Right lobe of liver (tissue), 6 donors: ENCODE measurements at regions not wholly inside any gene's neighbourhood (a gene's known extent, or its start where the extent isn't known, plus 50 kb on each side); places are given as distances from the start of the nearest gene placed in this dataset.

ENCODE experiments used
- ATAC-seq, 4 donors: fragments of 200-7000 bp; cut with Tn5 transposase; one replicate each; pipeline ENCODE4 v1.9.1; 2020; ENCODE audit warnings: mild to moderate bottlenecking in 4 of 4, moderate library complexity in 4 of 4
- DNase-seq, 3 donors: peaks; one replicate each; pipeline ENCODE4 v3.0.0-alpha.2; 2020
- H3K27ac ChIP-seq, 3 donors: fragments of 200-600 bp; one replicate each; pipeline ENCODE4 v1.8.0; 2022
- H3K27me3 ChIP-seq, 2 donors: fragments of 200-600 bp; one replicate each; pipeline ENCODE4 v1.8.0; 2022
- H3K36me3 ChIP-seq, 4 donors: fragments of 200-600 bp; sonication (generic) in 1 of 4; one replicate each; pipeline versions ENCODE4 v1.5.1 to v1.8.0; 2017 to 2022; ENCODE audit warnings: control low read depth in 1 of 4
- H3K4me1 ChIP-seq, 4 donors: fragments of 200-600 bp; sonication (generic) in 1 of 4; one replicate each; pipeline versions ENCODE4 v1.5.1 to v1.8.0; 2017 to 2022; ENCODE audit warnings: control low read depth in 1 of 4
- H3K4me3 ChIP-seq, 3 donors: fragments of 200-600 bp; one replicate each; pipeline ENCODE4 v1.8.0; 2022
- H3K9me3 ChIP-seq, 4 donors: fragments of 200-600 bp; sonication (generic) in 1 of 4; one replicate each; pipeline versions ENCODE4 v1.5.1 to v1.8.0; 2017 to 2022; ENCODE audit warnings: control low read depth in 1 of 4
- POLR2A ChIP-seq: fragments of 450-650 bp; IDR thresholded peaks from one replicate; pipeline ENCODE4 v1.6.1; 2017; ENCODE audit warnings: antibody characterized with exemption, mild to moderate bottlenecking
- WGBS: methylation state at CpG from one replicate; pipeline ENCODE4 v1.1.6; 2018; ENCODE audit warnings: low coverage, low lambda C conversion rate; ENCODE audit not compliant: insufficient coverage; ENCODE audit errors: missing lambda C conversion rate; 5-methylcytosine and 5-hydroxymethylcytosine counted together
- intact Hi-C, 2 donors: fragments of 100-400 bp; cut with DNase I; formaldehyde crosslinking; loops; one replicate each; pipeline versions ENCODE4 v1.11.2 to v1.14.1; 2022
- TF ChIP-seq, protein P1 (sequence below), 4 donors: fragments of 200-600 bp in 3 of 4; fragments of 450-650 bp in 1 of 4; IDR thresholded peaks; one replicate each; pipeline versions ENCODE4 v1.5.1 to v1.8.0; 2016 to 2022; ENCODE audit warnings: antibody characterized with exemption in 4 of 4, mild to moderate bottlenecking in 2 of 4
- donor health status: DM: no; HTN: yes; CAD: no.
- donor health status: DM: no; HTN: no; CAD: no.
- donor health status: DM: no; HTN: no; CAD: no.
- donor health status: DM: no; HTN: yes; CAD: no.
- donor health status: DM: no; HTN: yes; CAD: no.

DNA sequence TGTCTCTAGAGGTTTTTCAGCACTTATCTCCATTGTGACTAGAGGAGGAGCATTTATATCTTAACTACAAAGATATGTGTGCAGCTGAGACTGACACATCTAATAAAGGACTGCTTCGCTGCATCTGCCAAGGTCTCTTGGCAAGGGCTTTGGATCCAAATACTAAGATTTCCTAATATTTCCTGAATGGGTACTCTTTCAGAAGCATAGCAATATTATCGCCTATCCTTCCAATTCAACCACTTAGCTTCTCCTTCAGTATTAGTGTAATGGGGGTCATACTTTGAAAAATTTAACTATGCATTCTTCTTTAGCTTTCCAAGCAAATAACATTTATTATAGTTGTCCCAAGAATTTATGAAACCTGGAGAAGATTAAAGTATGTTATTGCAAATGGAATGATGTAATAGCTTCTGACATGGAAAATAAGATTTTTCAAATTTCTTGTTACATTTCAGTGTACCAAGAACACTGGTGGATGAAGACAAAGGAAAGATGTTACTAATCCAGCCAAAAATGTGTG lies 243.0 kb upstream of the PDE3A start:
- DNase-seq: no peak
- no peaks in the 10 kb centered on the region for H3K4me1 ChIP-seq
- ATAC-seq: no peak
- H3K9me3 ChIP-seq: no peaks in the 10 kb centered on the region
- H3K27ac ChIP-seq: no peak overlapping the region
- 86% methylated on average over 1 of the region's 2 CpGs for WGBS
- intact Hi-C loops: no loop called here
- TF ChIP-seq, protein P1, sequence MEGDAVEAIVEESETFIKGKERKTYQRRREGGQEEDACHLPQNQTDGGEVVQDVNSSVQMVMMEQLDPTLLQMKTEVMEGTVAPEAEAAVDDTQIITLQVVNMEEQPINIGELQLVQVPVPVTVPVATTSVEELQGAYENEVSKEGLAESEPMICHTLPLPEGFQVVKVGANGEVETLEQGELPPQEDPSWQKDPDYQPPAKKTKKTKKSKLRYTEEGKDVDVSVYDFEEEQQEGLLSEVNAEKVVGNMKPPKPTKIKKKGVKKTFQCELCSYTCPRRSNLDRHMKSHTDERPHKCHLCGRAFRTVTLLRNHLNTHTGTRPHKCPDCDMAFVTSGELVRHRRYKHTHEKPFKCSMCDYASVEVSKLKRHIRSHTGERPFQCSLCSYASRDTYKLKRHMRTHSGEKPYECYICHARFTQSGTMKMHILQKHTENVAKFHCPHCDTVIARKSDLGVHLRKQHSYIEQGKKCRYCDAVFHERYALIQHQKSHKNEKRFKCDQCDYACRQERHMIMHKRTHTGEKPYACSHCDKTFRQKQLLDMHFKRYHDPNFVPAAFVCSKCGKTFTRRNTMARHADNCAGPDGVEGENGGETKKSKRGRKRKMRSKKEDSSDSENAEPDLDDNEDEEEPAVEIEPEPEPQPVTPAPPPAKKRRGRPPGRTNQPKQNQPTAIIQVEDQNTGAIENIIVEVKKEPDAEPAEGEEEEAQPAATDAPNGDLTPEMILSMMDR (IDR thresholded peaks at IDR 0.05): no peak
- no peak for TF ChIP-seq POLR2A
- H3K4me3 ChIP-seq: no peak overlapping the region
- no peaks in the 10 kb centered on the region for H3K36me3 ChIP-seq
- no peaks in the 10 kb centered on the region for H3K27me3 ChIP-seq

DNA sequence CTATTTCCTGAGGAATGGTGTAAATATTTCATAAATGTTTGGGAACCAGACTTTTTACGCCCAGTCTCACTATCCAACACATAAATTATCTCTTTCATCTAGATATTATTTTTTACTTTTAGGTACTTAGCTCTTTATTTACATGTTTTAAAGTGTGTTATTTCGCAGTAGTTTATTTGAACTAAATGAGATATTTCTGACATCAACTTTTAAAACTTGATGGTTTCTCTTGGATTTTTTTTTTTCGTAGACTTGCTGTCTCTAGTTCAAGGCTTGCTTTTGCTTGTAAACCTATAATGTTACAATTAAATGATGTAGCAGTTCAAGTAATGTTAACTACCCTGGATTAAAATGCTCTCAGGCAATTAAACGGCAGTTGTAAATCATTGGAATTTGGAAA lies 241.7 kb upstream of the PDE3A start:
- H3K27me3 ChIP-seq: no peaks in the 10 kb centered on the region
- no peak overlapping the region for H3K4me3 ChIP-seq
- 85% methylated on average over 4 of the region's 4 CpGs for WGBS
- intact Hi-C loops: no loop called here
- TF ChIP-seq, protein P1 (IDR thresholded peaks at IDR 0.05): no peak
- no peak for TF ChIP-seq POLR2A
- no peaks in the 10 kb centered on the region for H3K36me3 ChIP-seq
- no peak for DNase-seq
- ATAC-seq: no peak
- no peaks in the 10 kb centered on the region for H3K9me3 ChIP-seq
- no peak overlapping the region for H3K27ac ChIP-seq
- no peaks in the 10 kb centered on the region for H3K4me1 ChIP-seq

DNA sequence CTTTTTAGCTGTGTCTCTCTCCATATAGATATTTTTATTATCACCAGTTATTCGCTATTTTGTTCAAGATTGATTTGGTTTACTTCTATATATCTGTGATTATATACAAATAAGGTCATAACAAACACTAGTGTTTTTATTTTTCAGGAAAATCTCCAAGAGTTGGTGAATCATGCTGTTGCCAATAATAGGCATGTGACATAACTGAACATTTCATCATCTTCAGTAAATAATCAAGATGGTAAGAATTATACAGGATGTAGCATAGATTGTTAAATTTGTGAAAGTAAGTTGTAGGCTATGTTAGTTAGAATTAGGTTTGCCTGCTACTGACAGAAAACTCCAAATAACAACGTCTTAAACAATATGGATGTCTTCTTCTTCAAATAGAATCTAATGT lies 240.9 kb upstream of the PDE3A start:
- ATAC-seq (no peak), DNase-seq (no peak)
- intact Hi-C loops: no loop called here
- Histone ChIP-seq H3K9me3 (no peaks in the 10 kb centered on the region), H3K4me1 (no peaks in the 10 kb centered on the region), H3K36me3 (no peaks in the 10 kb centered on the region), H3K27ac (no peak overlapping the region), H3K27me3 (no peaks in the 10 kb centered on the region), H3K4me3 (no peak overlapping the region)
- 60% methylated on average over 2 of the region's 2 CpGs for WGBS
- TF ChIP-seq, protein P1 (IDR thresholded peaks at IDR 0.05): no peak
- no peak for TF ChIP-seq POLR2A

DNA sequence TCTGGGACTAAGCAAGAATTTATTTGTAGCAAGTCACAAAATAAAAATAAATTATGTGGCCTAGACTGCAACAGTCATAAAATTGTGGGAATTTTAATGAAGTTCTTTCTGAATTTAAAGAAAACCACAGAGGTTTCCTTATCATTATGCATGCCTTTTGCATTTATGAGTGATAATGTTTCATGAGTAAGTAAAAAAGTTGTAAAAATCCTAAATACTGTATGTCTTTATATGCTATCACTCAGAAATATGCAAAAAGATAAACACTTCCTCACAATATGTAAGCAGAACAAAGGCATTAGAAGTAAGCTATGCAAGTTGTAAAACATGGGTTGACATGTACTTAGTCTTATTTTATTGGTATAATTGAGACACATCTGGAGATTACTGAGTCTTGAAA lies 239.4 kb upstream of the PDE3A start:
- no peaks in the 10 kb centered on the region for H3K36me3 ChIP-seq
- H3K27ac ChIP-seq: no peak overlapping the region
- H3K9me3 ChIP-seq: no peaks in the 10 kb centered on the region
- no peaks in the 10 kb centered on the region for H3K4me1 ChIP-seq
- intact Hi-C loops: no loop called here
- no peaks in the 10 kb centered on the region for H3K27me3 ChIP-seq
- DNase-seq (no peak), ATAC-seq (no peak)
- TF ChIP-seq, protein P1 (IDR thresholded peaks at IDR 0.05): no peak
- TF ChIP-seq POLR2A: no peak
- H3K4me3 ChIP-seq: no peak overlapping the region

DNA sequence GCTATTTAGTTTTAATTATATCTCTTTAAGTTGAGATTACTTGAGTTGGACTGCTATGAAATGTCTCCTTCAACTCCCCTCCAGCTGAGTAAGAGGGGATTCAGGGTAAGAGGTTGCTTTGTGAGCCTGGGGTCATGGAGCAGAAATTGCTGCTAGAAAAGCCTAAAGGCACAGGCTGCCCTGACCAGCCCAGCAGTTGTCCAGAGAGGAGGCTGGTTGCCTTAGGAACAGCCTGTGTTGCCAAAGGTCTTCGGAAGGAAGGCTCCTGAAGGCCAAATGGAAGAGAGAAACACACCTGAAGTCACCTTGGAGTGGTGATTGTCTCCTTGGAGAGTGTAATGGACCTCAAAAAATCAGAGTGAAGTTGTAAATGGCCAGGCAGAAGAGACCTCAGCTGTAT lies 235.5 kb upstream of the PDE3A start:
- ATAC-seq: no peak
- Histone ChIP-seq H3K9me3 (no peaks in the 10 kb centered on the region), H3K4me1 (no peaks in the 10 kb centered on the region), H3K36me3 (no peaks in the 10 kb centered on the region), H3K27me3 (no peaks in the 10 kb centered on the region), H3K4me3 (no peak overlapping the region), H3K27ac (no peak overlapping the region)
- intact Hi-C loops: no loop called here
- 54% methylated on average over 1 of the region's 1 CpG for WGBS
- no peak for DNase-seq
- no peak for TF ChIP-seq POLR2A
- TF ChIP-seq, protein P1 (IDR thresholded peaks at IDR 0.05): no peak
